A673 (cell line): ENCODE measurements at regions not wholly inside any gene's neighbourhood (a gene's known extent, or its start where the extent isn't known, plus 50 kb on each side); places are given as distances from the start of the nearest gene placed in this dataset.

Source experiments
- CTCF ChIP-seq: fragments of 300-800, 200-600 bp; sonication (generic); conservative IDR thresholded peaks from 2 replicates; pipeline ENCODE4 v1.5.1; 2017; ENCODE audit warnings: low read depth, mild to moderate bottlenecking, antibody characterized with exemption, low read length, moderate library complexity, mixed read lengths
- EZH2 ChIP-seq: fragments of 200-600 bp; sonication (generic); IDR thresholded peaks from 2 replicates; pipeline ENCODE4 v1.6.1; 2017; ENCODE audit warnings: borderline replicate concordance, low read depth, mild to moderate bottlenecking, mixed read lengths, antibody characterized with exemption, low read length; ENCODE audit not compliant: poor library complexity, severe bottlenecking

GRCh38 chr10:123606955-123607354 lies 59.2 kb upstream of the GPR26 start:
- TF ChIP-seq CTCF (no peak), EZH2 (no peak)
